Endothelial cell of umbilical vein (primary cell): ENCODE measurements at regions not wholly inside any gene's neighbourhood (a gene's known extent, or its start where the extent isn't known, plus 50 kb on each side); places are given as distances from the start of the nearest gene placed in this dataset.

Source experiments
- BruUV-seq: library from RNA; stranded (reverse); fragments of 400-500 nt; replicated peaks from 2 replicates; lab custom pipeline; 2021; lab: Mats Ljungman, UMichigan
- CTCF ChIA-PET: fragments of 300-600, 350-600 bp; sonication (Branson Sonifier 250); formaldehyde crosslinking; loops from one replicate; lab custom pipeline; 2021; ENCODE audit warnings: antibody characterized with exemption, inconsistent platforms; lab: Charles Lee
- POLR2A ChIA-PET: fragments of 300-600, 350-600 bp; sonication (Branson Sonifier 250); formaldehyde crosslinking; loops from one replicate; lab custom pipeline; 2021; ENCODE audit warnings: antibody characterized with exemption, inconsistent platforms; lab: Charles Lee
- DNase-seq: peaks from one replicate; pipeline ENCODE4 v3.0.0-alpha.2; 2011; ENCODE audit warnings: low read depth, low spot score
- FAIRE-seq: peaks from 2 replicates; lab custom pipeline; 2011; peaks lifted over from hg19 to GRCh38; lab: Jason Lieb, UNC
- H2AFZ ChIP-seq: 2 replicates; pipeline ENCODE4 v1.6.0; 2012; ENCODE audit warnings: low read depth, low read length, control low read depth, inconsistent platforms
- H3K27ac ChIP-seq: 2 replicates; pipeline ENCODE4 v1.5.1; 2011; ENCODE audit warnings: low read depth, mild to moderate bottlenecking, control low read depth, low read length, moderate library complexity; ENCODE audit not compliant: insufficient read depth
- H3K27me3 ChIP-seq, 2 experiments: 2 replicates each; pipeline versions ENCODE4 v1.6.0 to v1.6.1; 2011; ENCODE audit warnings: low read length in 2 of 2, mixed read lengths in 1 of 2; ENCODE audit not compliant: control insufficient read depth in 2 of 2, insufficient read depth in 2 of 2
- H3K36me3 ChIP-seq, 2 experiments: 2 replicates in 1 of 2; 3 replicates in 1 of 2; pipeline ENCODE4 v1.5.1; 2011; ENCODE audit warnings: low read length in 2 of 2, mild to moderate bottlenecking in 1 of 2, moderate library complexity in 1 of 2; ENCODE audit not compliant: control insufficient read depth in 2 of 2, insufficient read depth in 2 of 2; ENCODE audit errors: extremely low read depth in 1 of 2
- H3K4me1 ChIP-seq: 3 replicates; pipeline ENCODE4 v1.5.1; 2011; ENCODE audit warnings: mild to moderate bottlenecking, low read length; ENCODE audit not compliant: control insufficient read depth, insufficient read depth; ENCODE audit errors: extremely low read depth
- H3K4me2 ChIP-seq: 2 replicates; pipeline ENCODE4 v1.6.1; 2011; ENCODE audit warnings: low read length, control low read depth, mixed read lengths; ENCODE audit not compliant: insufficient read depth
- H3K4me3 ChIP-seq, 3 experiments: fragments of 200-600 bp in 1 of 3; sonication (generic), shearing (Covaris generic) in 1 of 3; replicated peaks in 1 of 3; 2 replicates each; pipeline ENCODE4 v1.5.1; 2011 to 2016; ENCODE audit warnings: control low read depth in 3 of 3, low read length in 3 of 3, mild to moderate bottlenecking in 2 of 3, inconsistent platforms in 1 of 3, low read depth in 1 of 3, moderate library complexity in 1 of 3; ENCODE audit not compliant: insufficient read depth in 1 of 3
- H3K79me2 ChIP-seq: 2 replicates; pipeline ENCODE4 v1.6.0; 2012; ENCODE audit warnings: low read length, inconsistent platforms; ENCODE audit not compliant: control insufficient read depth, insufficient read depth
- H3K9ac ChIP-seq: replicated peaks from 2 replicates; pipeline ENCODE3; 2011; ENCODE audit warnings: low read length, control low read depth; ENCODE audit not compliant: insufficient read depth; ENCODE audit errors: extremely low read depth
- H3K9me1 ChIP-seq: replicated peaks from 3 replicates; pipeline ENCODE4 v1.6.0; 2011; ENCODE audit warnings: mild to moderate bottlenecking, low read length; ENCODE audit not compliant: control insufficient read depth, insufficient read depth; ENCODE audit errors: extremely low read depth
- H3K9me3 ChIP-seq: replicated peaks from 2 replicates; pipeline ENCODE4 v1.5.1; 2012; ENCODE audit warnings: low read length, inconsistent platforms; ENCODE audit not compliant: control insufficient read depth, insufficient read depth
- H4K20me1 ChIP-seq: replicated peaks from 2 replicates; pipeline ENCODE3; 2011; ENCODE audit warnings: mild to moderate bottlenecking, low read length; ENCODE audit not compliant: control insufficient read depth, insufficient read depth; ENCODE audit errors: extremely low read depth
- CTCF ChIP-seq, 2 donors: IDR thresholded peaks; 1 replicate in 1 of 2; 2 replicates in 1 of 2; pipeline ENCODE4 v1.5.1; 2011; ENCODE audit warnings: low read length in 2 of 2, mild to moderate bottlenecking in 2 of 2, moderate library complexity in 2 of 2, control low read depth in 1 of 2, inconsistent platforms in 1 of 2, low read depth in 1 of 2; ENCODE audit not compliant: insufficient read depth in 1 of 2; ENCODE audit errors: extremely low read depth in 1 of 2
- EZH2 ChIP-seq: IDR thresholded peaks from 2 replicates; pipeline ENCODE4 v1.6.1; 2012; ENCODE audit warnings: borderline replicate concordance, low read depth, mild to moderate bottlenecking, moderate library complexity, low read length, inconsistent platforms; ENCODE audit not compliant: severe bottlenecking
- FOS ChIP-seq: IDR thresholded peaks from 2 replicates; pipeline ENCODE4 v1.6.1; 2011; ENCODE audit warnings: mild to moderate bottlenecking, low read length, moderate library complexity, borderline replicate concordance; ENCODE audit not compliant: insufficient read depth
- GATA2 ChIP-seq: IDR thresholded peaks from 2 replicates; pipeline ENCODE4 v1.7.0; 2011; ENCODE audit warnings: low read depth, mild to moderate bottlenecking, moderate library complexity, mixed read lengths, low read length; ENCODE audit not compliant: insufficient read length, insufficient read depth
- JUN ChIP-seq: IDR thresholded peaks from 2 replicates; pipeline ENCODE4 v1.6.1; 2011; ENCODE audit warnings: borderline replicate concordance, low read depth; ENCODE audit not compliant: insufficient read length, insufficient read depth
- MAX ChIP-seq: IDR thresholded peaks from 2 replicates; pipeline ENCODE4 v1.6.1; 2011; ENCODE audit not compliant: insufficient read depth, insufficient read length
- MYC ChIP-seq: IDR thresholded peaks from one replicate; pipeline ENCODE4 v1.6.1; 2011; ENCODE audit warnings: mild to moderate bottlenecking, low read depth, low read length
- POLR2A ChIP-seq: IDR thresholded peaks from 2 replicates; pipeline ENCODE4 v1.6.1; 2012; ENCODE audit warnings: low read depth, mild to moderate bottlenecking, control low read depth, low read length
- POLR2AphosphoS5 ChIP-seq: IDR thresholded peaks from 2 replicates; pipeline ENCODE4 v1.6.1; 2012; ENCODE audit warnings: low read depth, mild to moderate bottlenecking, control low read depth, low read length, moderate library complexity; ENCODE audit not compliant: insufficient read depth
- dilution Hi-C: fragments of 300-500 bp; cut with MboI; formaldehyde crosslinking; loops from one replicate; pipeline ENCODE4 v1.15.0; 2019; ENCODE audit warnings: low sequenced_read_pairs; ENCODE audit not compliant: extremely low pct_ligation_motif_present
- intact Hi-C: fragments of 100-400 bp; cut with micrococcal nuclease; formaldehyde crosslinking; loops from one replicate; pipeline ENCODE4 v1.10.0; 2022

GRCh38 chr3:83498361-83499016 lies 1460.3 kb upstream of the CADM2 start:
- FAIRE-seq: no peak
- no TSS peak for BruUV-seq
- intact Hi-C loops: no loop called here

More at GRCh38 chr3:83498361-83499016, 1460.3 kb upstream of the CADM2 start:
- peaks cover 4% of the 10 kb centered on the region for H3K9me3 ChIP-seq
- POLR2A ChIA-PET: no interaction called here
- H3K79me2 ChIP-seq: no peaks in the 10 kb centered on the region
- no peak for TF ChIP-seq MYC
- no peak for TF ChIP-seq GATA2
- no peak for TF ChIP-seq EZH2
- TF ChIP-seq POLR2AphosphoS5: no peak
- TF ChIP-seq FOS: no peak
- TF ChIP-seq MAX: no peak
- TF ChIP-seq POLR2A: no peak
- TF ChIP-seq CTCF (IDR thresholded peaks at IDR 0.05; ENCODE audit: extremely low read depth in 1 of 2, insufficient read depth in 1 of 2, low read depth in 1 of 2, low read length in 2 of 2): no peak
- no peak for TF ChIP-seq JUN
- dilution Hi-C loops: no loop called here
- no peak overlapping the region for H2AFZ ChIP-seq
- DNase-seq: no peak
- no peaks in the 10 kb centered on the region for H3K27me3 ChIP-seq
- no peaks in the 10 kb centered on the region for H4K20me1 ChIP-seq
- H3K4me3 ChIP-seq: no peak overlapping the region
- no peak overlapping the region for H3K27ac ChIP-seq
- no peaks in the 10 kb centered on the region for H3K4me1 ChIP-seq
- no peak overlapping the region for H3K9ac ChIP-seq
- H3K4me2 ChIP-seq: no peak overlapping the region
- H3K36me3 ChIP-seq: no peaks in the 10 kb centered on the region
- H3K9me1 ChIP-seq: no peaks in the 10 kb centered on the region
- CTCF ChIA-PET: no interaction called here
